Occipital lobe (tissue), 1 donor: ENCODE measurements at regions not wholly inside any gene's neighbourhood (a gene's known extent, or its start where the extent isn't known, plus 50 kb on each side); places are given as distances from the start of the nearest gene placed in this dataset.
"Not testable (repeated sequence)": the region's sequence is repeated elsewhere in the genome, so short reads cannot be mapped to it uniquely, and the experiment has no call there.

Source experiments
- DNase-seq: peaks from one replicate; lab custom pipeline; 2025; lab: John Stamatoyannopoulos, UW

DNA sequence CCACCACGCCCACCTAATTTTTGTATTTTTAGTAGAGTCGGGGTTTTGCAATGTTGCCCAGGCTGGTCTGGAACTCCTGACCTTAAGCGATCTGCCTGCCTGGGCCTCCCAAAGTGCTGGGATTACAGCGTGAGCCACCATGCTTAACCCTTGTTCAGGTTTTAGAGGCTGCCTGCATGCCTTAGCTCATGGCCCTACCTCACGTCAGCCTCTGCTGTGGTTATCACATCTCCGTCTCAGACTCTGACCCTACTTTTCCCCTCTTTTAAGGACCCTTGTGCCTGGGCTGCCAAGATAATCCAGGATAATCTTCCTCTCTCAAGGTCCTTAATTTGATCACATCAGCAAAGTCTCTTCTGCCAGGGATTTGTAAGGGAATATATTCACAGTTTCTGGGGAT, 98.2 kb upstream of the PMAIP1 start:
- DNase-seq, result no peak

DNA sequence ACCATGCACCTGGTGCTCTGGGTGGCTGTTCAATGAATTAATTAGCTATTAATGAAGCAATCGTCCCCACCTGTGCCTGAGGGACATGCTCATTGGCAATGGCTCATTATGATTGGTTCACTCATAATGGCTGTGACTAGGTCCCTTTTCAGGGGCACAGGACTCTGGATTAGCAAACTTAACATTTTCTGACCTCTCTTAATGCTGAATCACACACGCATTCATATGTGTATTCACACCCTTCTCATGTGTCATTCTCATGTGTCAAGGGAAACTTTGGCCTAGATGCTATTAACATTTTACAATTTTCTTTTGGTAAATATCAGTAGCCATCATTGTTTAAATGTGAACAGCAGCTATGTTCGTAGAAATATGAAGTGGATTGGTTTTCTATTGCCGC, 98.9 kb upstream of the PMAIP1 start:
- no peak for DNase-seq

DNA sequence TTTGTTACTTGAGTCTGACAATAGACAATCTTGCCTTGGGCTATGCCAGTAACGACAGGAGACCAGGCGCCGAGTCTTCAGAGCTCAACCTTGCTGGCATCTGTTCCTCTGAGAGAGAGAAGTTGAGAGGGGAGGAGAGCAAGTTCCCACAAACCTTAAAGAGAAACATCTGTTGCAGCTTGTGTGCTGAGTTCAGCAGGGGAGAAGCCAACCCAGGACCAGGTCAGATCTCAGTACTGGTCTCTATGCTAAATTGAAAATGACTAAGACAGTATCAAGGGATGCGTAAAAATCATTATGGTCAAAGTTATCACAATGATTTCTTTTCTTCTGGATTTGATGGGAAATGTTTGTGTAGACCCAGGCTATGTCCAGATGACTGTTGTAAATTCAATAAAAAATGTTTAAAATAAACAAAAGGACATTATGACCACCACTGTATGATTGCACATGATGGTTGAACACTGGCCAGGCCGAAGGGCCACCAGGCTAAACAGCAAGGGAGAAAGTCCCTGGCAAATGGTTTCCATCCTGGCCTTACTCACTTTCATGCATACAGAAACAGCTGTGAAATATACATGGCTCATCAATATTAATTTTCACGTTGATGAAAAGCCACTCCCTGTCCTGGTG, 100.3 kb upstream of the PMAIP1 start:
- no peak for DNase-seq

DNA sequence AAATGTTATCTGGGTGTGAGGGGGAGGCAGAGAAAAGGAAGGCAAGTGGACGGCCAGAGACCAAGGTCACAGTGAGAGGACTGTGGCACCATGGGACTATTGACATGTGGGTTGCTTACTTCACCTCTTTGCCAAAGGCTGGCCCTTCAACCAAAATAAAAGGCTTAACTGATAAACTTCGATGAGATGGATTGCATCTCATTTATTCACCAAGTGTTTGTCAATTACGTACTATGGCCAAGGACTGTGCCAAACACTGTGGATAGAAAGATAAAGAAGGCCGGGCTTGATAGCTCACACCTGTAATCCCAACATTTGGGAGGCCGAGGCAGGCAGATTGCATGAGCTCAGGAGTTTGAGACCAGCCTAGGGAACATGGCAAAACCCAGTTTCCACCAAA, 98.7 kb upstream of the CCBE1 start:
- no peak for DNase-seq

DNA sequence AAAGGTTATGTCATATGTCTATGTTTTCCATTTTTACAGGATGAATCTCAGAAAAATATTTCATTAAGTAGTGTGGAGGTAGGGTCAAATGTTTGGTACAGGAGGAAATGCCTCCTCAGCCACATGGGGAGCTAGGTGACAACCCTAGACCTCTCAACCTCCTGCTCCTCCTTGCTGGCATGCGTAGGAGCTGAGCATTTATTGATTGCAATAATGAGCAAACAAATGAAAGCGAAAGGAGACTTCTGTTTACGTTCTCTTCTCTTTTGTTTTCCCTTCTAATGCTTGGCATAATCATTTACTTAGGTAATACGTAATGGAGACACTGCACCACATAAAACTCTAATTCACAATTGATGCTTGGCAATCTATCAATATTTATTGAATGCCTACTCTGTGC, 95.1 kb upstream of the CCBE1 start:
- no peak for DNase-seq

DNA sequence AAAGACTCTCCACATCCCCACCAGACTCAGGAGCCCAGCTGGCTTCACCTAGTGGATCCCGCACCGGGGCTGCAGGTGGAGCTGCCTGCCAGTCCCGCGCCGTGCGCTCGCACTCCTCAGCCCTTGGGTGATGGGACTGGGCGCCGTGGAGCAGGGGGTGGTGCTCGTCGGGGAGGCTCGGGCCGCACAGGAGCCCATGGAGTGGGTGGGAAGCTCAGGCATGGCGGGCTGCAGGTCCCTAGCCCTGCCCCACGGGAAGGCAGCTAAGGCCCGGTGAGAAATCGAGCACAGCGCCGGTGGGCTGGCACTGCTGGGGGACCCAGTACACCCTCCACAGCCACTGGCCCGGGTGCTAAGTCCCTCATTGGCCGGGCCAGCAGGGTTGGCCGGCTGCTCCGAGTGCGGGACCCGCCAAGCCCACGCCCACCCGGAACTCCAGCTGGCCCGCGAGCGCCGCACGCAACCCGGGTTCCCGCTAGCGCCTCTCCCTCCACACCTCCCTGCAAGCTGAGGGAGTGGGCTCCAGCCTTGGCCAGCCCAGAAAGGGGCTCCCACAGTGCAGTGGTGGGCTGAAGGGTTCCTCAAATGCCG, 93.2 kb upstream of the CCBE1 start:
- not testable (repeated sequence) for DNase-seq

DNA sequence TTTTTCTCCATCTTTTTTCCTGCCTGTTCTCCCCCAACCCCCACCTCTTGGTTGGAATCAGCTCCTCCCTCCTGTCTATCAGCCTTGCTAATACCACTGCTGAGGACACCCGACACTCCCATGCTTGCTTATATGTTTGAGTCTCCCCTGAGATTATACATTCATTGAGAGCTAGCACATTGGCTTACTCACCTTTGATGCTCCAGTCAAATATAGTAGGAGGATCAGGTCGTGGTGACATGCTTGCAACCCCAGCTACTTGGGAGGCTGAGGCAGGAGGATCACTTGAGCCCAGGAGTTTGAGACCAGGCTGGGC, 91.5 kb upstream of the CCBE1 start:
- no peak for DNase-seq

DNA sequence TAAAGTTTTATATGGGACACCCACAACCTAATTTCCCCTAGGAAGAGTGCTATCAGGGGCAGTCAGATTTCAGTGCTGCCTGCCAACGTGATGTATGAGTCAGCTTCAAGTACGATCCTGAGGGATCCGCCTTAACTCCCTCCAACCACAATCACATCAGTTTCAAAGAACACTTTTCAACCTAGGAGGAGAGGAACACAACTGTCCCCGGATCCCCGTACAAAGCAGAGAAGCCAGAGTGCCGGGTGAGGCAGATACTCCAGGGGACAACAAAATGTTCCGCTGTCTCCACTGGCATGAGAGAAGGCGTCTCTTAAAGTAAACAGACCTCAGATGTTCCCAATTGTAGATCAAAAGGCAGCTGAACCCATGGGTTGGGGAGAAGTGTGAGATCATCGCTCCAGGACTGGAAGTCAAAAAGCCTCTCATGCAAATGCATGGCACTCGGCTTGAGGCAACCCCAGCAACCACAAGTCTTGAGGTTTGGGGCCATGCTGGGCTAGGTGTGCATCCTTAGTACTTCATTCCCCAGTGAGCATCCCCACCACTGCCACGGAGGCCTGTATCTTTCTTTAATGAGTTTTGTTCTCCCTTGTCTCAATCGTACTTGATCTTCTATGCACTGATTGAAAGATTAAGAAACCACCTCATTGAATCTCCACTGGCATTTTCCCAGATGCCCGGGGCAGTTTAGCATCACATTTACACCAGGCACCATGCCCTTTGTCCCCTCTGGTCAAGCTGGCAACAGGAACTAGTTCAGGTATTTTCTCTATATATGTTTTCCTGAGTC, 91.0 kb upstream of the CCBE1 start:
- DNase-seq, result no peak

DNA sequence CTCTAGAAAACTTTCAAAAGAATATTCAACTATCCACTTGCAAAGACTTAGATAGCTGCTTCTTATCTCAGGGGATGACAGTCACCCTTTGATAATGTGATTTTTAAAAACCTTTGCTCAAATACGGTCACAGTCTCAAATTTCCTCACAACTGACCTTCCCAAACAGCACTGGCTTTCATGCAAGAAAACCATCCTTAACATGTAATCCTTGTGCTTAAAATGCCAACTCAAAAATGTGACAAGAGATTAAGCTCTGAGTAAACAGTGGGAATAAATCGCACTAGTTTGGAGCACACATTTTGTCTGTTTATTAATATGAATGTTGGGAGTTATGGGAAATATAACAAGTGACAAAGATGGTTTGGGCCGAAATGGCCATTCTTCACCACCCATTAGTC, 87.5 kb upstream of the CCBE1 start:
- DNase-seq, result no peak

DNA sequence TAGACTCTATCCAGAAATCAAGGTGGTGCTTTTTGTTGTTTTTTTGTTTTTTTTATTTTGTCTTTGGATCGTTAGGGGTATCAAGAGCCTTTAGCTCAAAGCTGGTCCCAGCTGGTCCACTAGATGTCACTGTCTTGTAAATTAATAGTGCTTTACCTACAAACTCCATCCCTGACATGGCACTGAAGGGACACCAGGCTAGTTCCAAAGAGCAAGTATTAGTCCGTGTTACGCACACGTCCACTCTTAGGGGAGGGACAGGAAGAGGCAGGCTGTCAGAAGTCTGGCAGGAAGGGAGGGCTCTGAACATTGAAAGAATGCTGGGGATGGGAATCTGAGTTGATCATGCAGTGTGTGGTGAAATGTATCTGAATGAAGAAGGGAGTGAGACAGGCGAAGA, 85.9 kb upstream of the CCBE1 start:
- no peak for DNase-seq

DNA sequence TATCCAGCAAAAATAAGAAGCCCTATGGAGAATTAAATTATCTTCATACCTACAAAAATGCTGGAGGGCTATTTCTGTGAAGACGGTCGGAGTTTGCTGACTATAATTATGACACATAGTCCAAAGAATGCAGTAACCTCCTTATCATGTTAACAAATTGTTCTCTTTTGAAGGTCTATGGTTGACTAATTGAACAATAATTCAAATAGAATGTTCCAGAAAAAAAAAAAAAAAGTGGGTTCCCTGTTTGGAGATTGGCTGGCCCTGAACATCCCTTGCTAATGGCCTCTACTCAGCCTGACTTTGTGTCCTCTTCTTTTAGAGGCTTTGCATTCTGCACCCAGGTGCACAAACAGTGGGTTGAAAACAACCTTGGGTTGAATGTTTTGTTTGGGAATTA, 82.8 kb upstream of the CCBE1 start:
- no peak for DNase-seq

DNA sequence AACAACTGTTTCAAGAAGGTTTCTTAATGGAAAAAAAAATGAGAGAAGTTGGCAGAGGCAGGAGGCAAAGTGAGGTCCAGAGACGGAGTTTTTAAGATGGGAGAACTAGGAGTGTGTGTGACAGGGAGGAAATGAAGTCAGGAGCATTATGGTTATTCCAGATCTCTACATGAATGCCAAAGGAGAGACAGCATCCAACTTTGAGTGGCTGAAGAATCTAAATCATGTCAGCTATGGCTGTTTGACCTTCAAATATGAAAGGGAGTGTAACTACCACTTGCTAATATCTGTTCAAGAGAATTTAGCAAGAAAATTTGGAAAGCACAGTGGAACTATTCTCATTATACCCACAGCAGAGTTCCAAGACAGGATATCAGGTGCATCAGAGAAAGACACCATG, 81.2 kb upstream of the CCBE1 start:
- DNase-seq, result no peak

DNA sequence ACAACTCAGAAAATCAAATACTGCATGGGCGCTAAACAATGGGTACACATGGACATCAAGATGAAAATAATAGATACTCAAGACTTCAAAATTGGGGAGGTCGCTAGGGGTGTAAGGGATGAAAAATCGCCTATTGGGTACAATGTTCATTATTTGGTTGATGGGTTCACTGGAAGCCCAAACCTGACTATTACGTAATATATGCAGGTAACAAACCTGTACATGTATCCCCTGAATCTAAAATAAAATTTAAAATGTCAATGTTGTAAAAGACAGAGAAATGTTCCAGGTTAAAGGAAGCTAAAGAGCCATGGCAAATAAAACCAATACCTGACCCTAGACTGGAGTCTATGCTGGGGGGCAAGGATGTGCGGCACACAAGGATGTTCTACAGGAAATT, 80.4 kb upstream of the CCBE1 start:
- no peak for DNase-seq

DNA sequence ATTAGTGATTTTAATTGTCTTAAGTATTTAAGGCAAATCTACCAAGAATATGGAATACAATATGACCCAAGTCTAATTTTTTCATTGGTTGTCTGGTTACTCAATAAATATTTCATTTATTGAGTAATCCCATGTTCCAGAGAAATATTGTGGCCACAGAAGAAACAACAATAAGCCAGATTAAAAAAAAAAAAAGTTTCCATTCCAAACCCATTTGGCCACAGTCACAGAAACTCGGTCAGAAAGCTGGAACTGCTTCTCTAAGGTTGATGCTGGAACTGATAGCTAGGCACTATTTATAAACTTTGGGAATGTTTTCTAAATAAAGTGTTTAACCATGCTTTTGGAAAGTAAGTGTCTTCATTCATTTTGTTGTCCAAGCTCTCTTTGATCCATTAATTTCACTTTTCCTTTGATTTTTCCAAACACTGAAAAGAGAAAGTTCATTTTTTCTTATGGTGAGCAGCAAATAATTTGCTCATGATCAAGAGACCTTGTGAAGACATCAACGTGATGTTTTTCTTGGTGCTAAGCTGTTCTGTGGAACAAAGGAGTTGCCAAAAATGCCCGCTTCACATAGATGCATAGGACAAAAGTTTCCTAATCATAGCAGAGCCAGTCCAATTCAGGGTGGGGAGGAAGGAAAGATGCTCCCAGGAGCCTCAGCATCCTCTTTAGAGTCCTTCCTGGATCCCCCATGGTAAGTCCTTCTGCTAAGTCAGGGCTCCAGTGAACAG, 72.1 kb upstream of the CCBE1 start:
- no peak for DNase-seq

DNA sequence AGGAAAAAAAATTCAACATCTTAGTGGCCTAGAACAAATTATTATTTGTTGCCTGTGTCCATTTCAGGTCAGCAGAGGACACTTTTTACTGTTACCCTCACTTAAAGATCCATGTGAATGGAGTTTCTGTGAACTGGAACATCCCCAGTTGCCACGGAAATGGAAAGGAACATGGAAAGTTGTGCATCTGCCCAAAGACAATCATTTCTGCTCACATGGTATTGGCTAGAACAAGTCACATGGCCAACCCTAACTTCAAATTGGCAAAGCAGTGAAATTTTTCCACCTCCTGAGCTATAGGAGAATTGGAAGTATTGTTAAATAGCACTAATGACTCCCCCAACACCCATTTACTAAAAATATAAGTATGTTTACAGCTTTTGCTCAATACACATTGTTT, 71.2 kb upstream of the CCBE1 start:
- no peak for DNase-seq

DNA sequence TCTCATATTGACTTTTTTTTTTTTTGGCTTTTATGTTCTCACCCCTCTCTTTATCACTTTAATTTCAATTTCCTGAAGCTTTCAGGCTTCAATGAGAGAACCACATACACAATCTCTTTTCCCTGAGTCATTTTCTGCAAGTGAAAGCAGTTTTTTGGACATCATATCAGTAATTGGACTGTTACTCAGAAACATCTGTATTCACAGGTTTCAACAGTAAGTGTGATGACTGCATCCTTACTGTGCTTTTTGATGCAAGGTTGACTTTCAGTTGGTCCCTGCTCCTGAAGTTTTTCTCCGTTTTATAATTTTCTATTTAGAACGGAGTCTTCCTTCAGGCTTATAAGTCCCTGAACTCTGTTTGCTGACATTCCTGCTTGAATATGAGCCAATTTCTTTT, 70.5 kb upstream of the CCBE1 start:
- DNase-seq, result no peak

DNA sequence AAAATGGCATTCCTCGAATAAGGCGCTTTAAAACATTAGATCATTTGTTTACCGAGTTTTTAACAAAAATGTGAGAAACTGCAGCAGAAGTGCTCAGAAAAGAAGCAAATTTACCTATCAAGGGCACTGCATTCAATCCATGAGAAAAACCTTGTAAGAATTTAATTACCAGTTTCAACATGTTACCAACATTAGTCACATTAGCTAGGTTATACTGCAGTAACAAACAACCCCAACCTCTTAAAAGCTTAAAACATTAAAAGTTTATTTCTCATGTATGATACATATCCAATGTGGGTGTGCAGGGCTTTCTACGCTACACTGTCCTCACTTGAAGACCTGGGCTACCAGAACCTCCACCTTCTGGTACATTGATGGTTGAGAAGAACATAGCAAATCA, 68.1 kb upstream of the CCBE1 start:
- DNase-seq, result no peak

DNA sequence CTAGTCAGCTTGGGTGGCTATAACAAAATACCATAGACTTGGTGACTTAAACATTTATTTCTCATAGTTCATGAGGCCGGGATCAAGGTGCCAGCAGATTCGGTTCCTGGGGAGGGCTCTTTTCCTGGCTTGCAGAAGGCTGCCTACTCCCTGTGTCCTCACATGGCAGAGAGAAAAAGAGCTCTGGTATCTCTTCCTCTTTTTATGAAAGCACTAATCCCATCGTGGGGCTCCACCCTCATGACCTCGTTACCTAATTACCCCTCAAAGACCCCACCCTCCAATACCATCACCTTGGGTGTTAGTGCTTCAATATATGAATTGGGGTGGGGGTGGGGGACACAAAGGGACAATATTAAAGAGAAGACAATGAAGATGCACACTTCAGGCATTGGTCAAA, 67.1 kb upstream of the CCBE1 start:
- DNase-seq, result no peak

DNA sequence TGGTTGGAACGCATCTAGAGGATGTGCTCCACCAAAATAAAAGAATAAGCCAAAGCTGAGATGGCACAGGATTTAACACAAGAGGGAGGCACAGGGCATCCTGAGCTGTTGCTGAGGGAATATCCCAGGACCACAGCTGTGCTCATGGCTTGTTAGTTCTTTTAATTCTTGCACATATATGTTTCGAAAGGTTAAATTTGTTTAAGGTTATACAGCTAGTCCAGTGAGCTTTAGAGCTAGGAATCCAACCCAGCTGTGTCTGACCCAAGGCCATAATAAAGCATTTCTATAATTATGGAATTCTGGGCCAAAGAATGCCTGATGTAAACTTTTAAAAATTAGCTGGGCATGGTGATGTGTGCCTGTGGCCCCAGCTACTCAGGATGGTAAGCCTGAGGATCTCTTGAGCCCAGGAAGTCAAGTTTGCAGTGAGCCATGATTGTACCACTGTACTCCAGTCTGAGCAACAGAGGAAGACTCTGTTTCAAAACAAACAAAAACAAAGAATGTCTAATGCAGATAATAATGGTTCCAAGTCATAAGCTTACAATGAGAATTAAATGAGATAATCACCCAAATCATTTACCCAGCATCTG, 66.4 kb upstream of the CCBE1 start:
- DNase-seq, result no peak

DNA sequence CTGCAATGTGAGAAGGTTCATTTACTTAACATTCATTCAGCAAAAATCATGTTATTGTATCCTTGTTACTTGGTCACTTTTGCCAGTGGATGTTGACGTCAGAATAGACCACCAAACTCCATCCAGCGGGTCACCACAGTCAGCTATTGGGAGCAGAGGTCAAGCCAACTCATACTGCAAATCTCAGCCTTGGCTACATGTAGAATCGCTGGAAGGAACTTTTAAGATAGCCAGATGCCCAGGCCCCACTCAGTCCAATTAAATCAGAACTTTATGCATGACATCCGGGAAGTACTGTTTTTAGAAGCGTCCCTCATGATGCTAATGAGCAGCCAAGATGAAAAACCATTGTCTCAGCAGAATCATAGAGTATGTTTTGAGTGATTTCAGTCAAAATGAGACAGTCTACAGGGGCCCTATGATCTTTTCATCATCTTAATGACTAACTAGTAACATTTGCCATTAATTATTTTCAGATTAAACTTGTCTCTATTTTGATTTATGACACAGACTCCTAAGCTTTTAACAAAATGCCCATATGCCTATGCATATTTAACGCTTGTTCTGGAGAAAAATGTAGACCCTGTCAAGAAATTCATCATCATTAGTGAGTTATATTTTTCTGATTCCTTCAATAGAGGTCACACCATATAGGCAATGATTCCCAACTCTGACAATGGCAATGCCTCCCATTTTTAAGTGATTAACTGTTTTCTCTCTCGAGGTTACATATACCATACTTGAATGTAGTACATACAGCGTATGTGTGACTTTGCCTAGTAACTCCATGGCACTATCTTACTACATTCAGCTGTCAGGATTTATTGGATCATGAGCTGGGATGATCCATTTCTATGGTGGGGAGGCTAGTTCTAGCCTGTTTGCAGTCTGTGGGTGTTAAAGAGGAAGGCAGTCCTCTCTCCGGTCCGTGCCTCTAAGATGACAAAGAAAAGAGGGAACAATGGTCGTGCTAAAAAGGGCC, 63.7 kb upstream of the CCBE1 start:
- DNase-seq, result no peak

DNA sequence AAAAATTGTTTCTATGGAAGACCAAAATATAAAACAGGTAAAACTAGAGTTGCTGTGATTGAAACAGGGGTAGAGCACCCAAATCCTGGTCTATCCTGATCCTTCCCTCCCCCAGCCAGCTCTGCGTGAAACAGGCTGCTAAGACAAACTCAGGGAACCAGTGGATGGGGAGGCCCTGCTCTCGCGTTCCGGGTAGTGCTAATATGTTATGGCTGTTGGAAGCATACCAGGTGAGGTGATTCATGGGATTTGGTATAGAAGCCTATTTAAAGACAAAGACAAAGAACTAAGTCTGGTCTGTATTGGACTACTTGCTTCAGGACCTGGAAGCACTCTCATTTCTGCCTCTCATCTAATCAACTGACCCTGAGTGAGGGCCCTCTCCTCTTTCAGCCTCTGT, 63.0 kb upstream of the CCBE1 start:
- no peak for DNase-seq
